ENCODE measurements at regions not wholly inside any gene's neighbourhood (a gene's known extent, or its start where the extent isn't known, plus 50 kb on each side); places are given as distances from the start of the nearest gene placed in this dataset.

DNA sequence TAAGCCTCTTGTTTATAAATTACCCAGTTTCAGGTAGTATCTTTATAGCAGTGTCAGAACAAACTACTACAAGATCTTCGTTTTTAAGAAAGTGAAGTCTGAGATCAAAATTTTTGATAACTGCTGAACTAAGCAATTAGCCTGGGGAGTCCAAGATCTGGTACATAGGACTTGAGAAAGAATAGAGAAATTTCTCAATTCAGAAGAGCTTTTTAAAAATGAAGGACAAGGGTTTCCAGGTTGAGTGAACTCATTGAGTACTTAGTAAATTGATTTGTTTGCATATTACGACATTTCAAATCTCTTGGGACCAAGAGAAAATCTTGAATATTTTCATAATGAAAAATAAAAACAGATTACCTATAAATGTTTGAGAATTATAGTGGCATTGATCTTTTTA is 386.6 kb upstream of the THRB start:
- TF ChIP-seq, protein P1, sequence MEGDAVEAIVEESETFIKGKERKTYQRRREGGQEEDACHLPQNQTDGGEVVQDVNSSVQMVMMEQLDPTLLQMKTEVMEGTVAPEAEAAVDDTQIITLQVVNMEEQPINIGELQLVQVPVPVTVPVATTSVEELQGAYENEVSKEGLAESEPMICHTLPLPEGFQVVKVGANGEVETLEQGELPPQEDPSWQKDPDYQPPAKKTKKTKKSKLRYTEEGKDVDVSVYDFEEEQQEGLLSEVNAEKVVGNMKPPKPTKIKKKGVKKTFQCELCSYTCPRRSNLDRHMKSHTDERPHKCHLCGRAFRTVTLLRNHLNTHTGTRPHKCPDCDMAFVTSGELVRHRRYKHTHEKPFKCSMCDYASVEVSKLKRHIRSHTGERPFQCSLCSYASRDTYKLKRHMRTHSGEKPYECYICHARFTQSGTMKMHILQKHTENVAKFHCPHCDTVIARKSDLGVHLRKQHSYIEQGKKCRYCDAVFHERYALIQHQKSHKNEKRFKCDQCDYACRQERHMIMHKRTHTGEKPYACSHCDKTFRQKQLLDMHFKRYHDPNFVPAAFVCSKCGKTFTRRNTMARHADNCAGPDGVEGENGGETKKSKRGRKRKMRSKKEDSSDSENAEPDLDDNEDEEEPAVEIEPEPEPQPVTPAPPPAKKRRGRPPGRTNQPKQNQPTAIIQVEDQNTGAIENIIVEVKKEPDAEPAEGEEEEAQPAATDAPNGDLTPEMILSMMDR (IDR thresholded peaks at IDR 0.05): no peak
- no peak for TF ChIP-seq POLR2A (IDR thresholded peaks at IDR 0.05)
